CD14-positive monocyte (primary cell): ENCODE measurements at regions not wholly inside any gene's neighbourhood (a gene's known extent, or its start where the extent isn't known, plus 50 kb on each side); places are given as distances from the start of the nearest gene placed in this dataset.

ENCODE experiments used
- DNase-seq, 3 donors: peaks; one replicate each; pipeline ENCODE4 v3.0.0-alpha.2; 2011 to 2022
- H2AFZ ChIP-seq: 2 replicates; pipeline ENCODE4 v1.6.0; 2012; ENCODE audit warnings: mild to moderate bottlenecking, low read depth, low read length, inconsistent platforms; ENCODE audit not compliant: insufficient read depth, poor library complexity, severe bottlenecking
- H3K27ac ChIP-seq, 2 donors: 1 replicate in 1 of 2; 2 replicates in 1 of 2; pipeline ENCODE4 v1.5.1; 2012 to 2013; ENCODE audit warnings: low read length in 2 of 2, control low read depth in 1 of 2, inconsistent platforms in 1 of 2, low read depth in 1 of 2, mild to moderate bottlenecking in 1 of 2
- H3K27me3 ChIP-seq, 2 donors: one replicate each; pipeline versions ENCODE4 v1.6.0 to v1.6.1; 2011 to 2013; ENCODE audit warnings: low read length in 2 of 2; ENCODE audit not compliant: control insufficient read depth in 2 of 2, insufficient read depth in 2 of 2
- H3K36me3 ChIP-seq, 2 donors: replicated peaks in 1 of 2; 1 replicate in 1 of 2; 2 replicates in 1 of 2; pipeline versions ENCODE4 v1.5.1 to v1.6.1; 2012 to 2013; ENCODE audit warnings: low read length in 2 of 2, control low read depth in 1 of 2, inconsistent platforms in 1 of 2, mild to moderate bottlenecking in 1 of 2; ENCODE audit not compliant: insufficient read depth in 2 of 2, control insufficient read depth in 1 of 2
- H3K4me1 ChIP-seq, 2 donors: 1 replicate in 1 of 2; 2 replicates in 1 of 2; pipeline versions ENCODE4 v1.5.1 to v1.6.1; 2012 to 2013; ENCODE audit warnings: low read length in 2 of 2, control low read depth in 1 of 2, inconsistent platforms in 1 of 2, mild to moderate bottlenecking in 1 of 2, moderate library complexity in 1 of 2; ENCODE audit not compliant: insufficient read depth in 2 of 2, control insufficient read depth in 1 of 2
- H3K4me2 ChIP-seq: replicated peaks from 2 replicates; pipeline ENCODE3; 2012; ENCODE audit warnings: low read length, moderate library complexity, mild to moderate bottlenecking; ENCODE audit not compliant: poor library complexity, severe bottlenecking; ENCODE audit errors: extremely low read depth
- H3K4me3 ChIP-seq, 3 experiments: fragments of 200-600 bp in 1 of 3; sonication (generic) in 1 of 3; replicated peaks in 1 of 3; 1 replicate in 2 of 3; 2 replicates in 1 of 3; pipeline ENCODE4 v1.5.1; 2011 to 2013; ENCODE audit warnings: low read length in 3 of 3, mild to moderate bottlenecking in 3 of 3, control low read depth in 2 of 3, low read depth in 2 of 3, inconsistent platforms in 1 of 3, moderate library complexity in 1 of 3
- H3K79me2 ChIP-seq: 2 replicates; pipeline ENCODE4 v1.6.0; 2012; ENCODE audit warnings: mild to moderate bottlenecking, control low read depth, inconsistent platforms, low read length, moderate library complexity; ENCODE audit not compliant: insufficient read depth
- H3K9ac ChIP-seq: 2 replicates; pipeline ENCODE4 v1.6.0; 2017; ENCODE audit warnings: low read length, mild to moderate bottlenecking; ENCODE audit not compliant: insufficient read depth, poor library complexity, severe bottlenecking
- H3K9me3 ChIP-seq, 2 donors: replicated peaks in 1 of 2; 1 replicate in 1 of 2; 2 replicates in 1 of 2; pipeline versions ENCODE4 v1.5.1 to v1.6.1; 2012 to 2013; ENCODE audit warnings: low read length in 2 of 2, control low read depth in 1 of 2; ENCODE audit not compliant: control insufficient read depth in 1 of 2, insufficient read depth in 1 of 2
- H4K20me1 ChIP-seq: 2 replicates; pipeline ENCODE4 v1.6.0; 2012; ENCODE audit warnings: mild to moderate bottlenecking, low read length, control low read depth, moderate library complexity; ENCODE audit not compliant: insufficient read depth
- H3K27ac Mint-ChIP-seq, 7 donors: one replicate each; pipeline ENCODE4 v1.8.0; 2020; ENCODE audit warnings: mild to moderate bottlenecking in 7 of 7, mixed read lengths in 7 of 7, moderate library complexity in 6 of 7, inconsistent platforms in 2 of 7
- H3K27me3 Mint-ChIP-seq, 3 donors: one replicate each; pipeline ENCODE4 v1.8.0; 2021 to 2022; ENCODE audit warnings: low read depth in 3 of 3, mild to moderate bottlenecking in 3 of 3, mixed read lengths in 3 of 3, moderate library complexity in 3 of 3, inconsistent platforms in 1 of 3
- H3K36me3 Mint-ChIP-seq, 2 donors: one replicate each; pipeline ENCODE4 v1.8.0; 2020; ENCODE audit warnings: mixed read lengths in 2 of 2, inconsistent platforms in 1 of 2, mild to moderate bottlenecking in 1 of 2
- H3K4me1 Mint-ChIP-seq: one replicate; pipeline ENCODE4 v1.8.0; 2020; ENCODE audit warnings: mild to moderate bottlenecking, mixed read lengths
- H3K4me3 Mint-ChIP-seq, 2 donors: one replicate each; pipeline ENCODE4 v1.8.0; 2020; ENCODE audit warnings: mild to moderate bottlenecking in 2 of 2, mixed read lengths in 2 of 2, moderate library complexity in 1 of 2
- H3K9me3 Mint-ChIP-seq, 7 donors: one replicate each; pipeline ENCODE4 v1.8.0; 2020 to 2022; ENCODE audit warnings: mixed read lengths in 7 of 7, mild to moderate bottlenecking in 6 of 7, moderate library complexity in 6 of 7, inconsistent platforms in 2 of 7
- WGBS: methylation state at CpG from one replicate; pipeline ENCODE4 v1.1.5; 2013; ENCODE audit warnings: missing lambda C conversion rate; ENCODE audit not compliant: insufficient coverage; 5-methylcytosine and 5-hydroxymethylcytosine counted together
- intact Hi-C, 2 donors: fragments of 100-400 bp; cut with micrococcal nuclease; formaldehyde crosslinking; loops; one replicate each; pipeline versions ENCODE4 v1.15.0 to v1.15.1; 2023
- TF ChIP-seq, protein P1 (sequence below): fragments of 200-600 bp; IDR thresholded peaks from one replicate; pipeline ENCODE4 v1.8.0; 2022; ENCODE audit warnings: antibody characterized with exemption, mild to moderate bottlenecking

DNA sequence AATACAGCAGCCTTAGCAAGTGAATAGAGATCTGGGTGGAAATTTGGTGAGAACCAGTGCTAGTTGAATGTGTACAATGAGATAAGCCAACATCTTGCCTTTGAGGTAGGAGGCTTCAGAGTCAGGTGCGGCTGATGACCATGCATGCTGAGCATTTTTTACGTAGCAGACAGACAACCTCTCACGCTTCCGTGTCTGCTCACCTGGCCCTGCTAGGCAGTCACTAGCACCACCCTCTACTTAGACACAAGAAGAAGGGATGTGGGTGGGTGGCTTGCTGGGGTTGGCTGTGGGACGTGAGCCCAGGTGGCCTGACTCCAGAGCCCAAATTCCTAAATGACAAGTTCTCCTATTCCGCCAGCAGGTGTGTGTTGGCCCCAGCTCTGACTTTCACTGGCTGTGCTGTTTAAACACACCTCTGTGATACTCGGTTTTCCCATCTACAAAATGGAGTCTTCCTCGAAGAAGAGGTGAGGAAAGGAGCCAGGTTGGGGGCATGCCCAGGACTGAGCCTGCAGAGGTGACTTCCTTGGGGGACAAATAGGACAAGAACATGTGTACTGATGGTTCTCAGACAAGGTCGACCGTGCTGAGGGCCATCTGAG is 57.8 kb upstream of the BCL11B start:
- no peak overlapping the region for H3K27ac Mint-ChIP-seq
- DNase-seq = no peak
- WGBS = 56% methylated on average over 4 of the region's 10 CpGs
- H3K27me3 ChIP-seq = no peaks in the 10 kb centered on the region
- no peaks in the 10 kb centered on the region for H3K4me1 Mint-ChIP-seq
- peaks cover 0 to 21% of the 10 kb centered on the region in 2 donors for H3K9me3 ChIP-seq
- TF ChIP-seq, protein P1, sequence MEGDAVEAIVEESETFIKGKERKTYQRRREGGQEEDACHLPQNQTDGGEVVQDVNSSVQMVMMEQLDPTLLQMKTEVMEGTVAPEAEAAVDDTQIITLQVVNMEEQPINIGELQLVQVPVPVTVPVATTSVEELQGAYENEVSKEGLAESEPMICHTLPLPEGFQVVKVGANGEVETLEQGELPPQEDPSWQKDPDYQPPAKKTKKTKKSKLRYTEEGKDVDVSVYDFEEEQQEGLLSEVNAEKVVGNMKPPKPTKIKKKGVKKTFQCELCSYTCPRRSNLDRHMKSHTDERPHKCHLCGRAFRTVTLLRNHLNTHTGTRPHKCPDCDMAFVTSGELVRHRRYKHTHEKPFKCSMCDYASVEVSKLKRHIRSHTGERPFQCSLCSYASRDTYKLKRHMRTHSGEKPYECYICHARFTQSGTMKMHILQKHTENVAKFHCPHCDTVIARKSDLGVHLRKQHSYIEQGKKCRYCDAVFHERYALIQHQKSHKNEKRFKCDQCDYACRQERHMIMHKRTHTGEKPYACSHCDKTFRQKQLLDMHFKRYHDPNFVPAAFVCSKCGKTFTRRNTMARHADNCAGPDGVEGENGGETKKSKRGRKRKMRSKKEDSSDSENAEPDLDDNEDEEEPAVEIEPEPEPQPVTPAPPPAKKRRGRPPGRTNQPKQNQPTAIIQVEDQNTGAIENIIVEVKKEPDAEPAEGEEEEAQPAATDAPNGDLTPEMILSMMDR = no peak
- H3K36me3 ChIP-seq = no peaks in the 10 kb centered on the region
- no peaks in the 10 kb centered on the region for H4K20me1 ChIP-seq
- H3K9me3 Mint-ChIP-seq = peaks cover 0 to 7% (median 3%) of the 10 kb centered on the region in 7 donors
- H3K9ac ChIP-seq = no peak overlapping the region
- no peak overlapping the region for H3K4me3 Mint-ChIP-seq
- H3K4me2 ChIP-seq = no peak overlapping the region
- H3K79me2 ChIP-seq = no peaks in the 10 kb centered on the region
- peaks cover 0 to 4% (median 2%) of the 10 kb centered on the region in 3 donors for H3K27me3 Mint-ChIP-seq
- intact Hi-C loops = no loop called here
- H3K27ac ChIP-seq = no peak overlapping the region
- no peak overlapping the region for H2AFZ ChIP-seq
- no peaks in the 10 kb centered on the region for H3K4me1 ChIP-seq
- no peak overlapping the region for H3K4me3 ChIP-seq
- no peaks in the 10 kb centered on the region for H3K36me3 Mint-ChIP-seq

DNA sequence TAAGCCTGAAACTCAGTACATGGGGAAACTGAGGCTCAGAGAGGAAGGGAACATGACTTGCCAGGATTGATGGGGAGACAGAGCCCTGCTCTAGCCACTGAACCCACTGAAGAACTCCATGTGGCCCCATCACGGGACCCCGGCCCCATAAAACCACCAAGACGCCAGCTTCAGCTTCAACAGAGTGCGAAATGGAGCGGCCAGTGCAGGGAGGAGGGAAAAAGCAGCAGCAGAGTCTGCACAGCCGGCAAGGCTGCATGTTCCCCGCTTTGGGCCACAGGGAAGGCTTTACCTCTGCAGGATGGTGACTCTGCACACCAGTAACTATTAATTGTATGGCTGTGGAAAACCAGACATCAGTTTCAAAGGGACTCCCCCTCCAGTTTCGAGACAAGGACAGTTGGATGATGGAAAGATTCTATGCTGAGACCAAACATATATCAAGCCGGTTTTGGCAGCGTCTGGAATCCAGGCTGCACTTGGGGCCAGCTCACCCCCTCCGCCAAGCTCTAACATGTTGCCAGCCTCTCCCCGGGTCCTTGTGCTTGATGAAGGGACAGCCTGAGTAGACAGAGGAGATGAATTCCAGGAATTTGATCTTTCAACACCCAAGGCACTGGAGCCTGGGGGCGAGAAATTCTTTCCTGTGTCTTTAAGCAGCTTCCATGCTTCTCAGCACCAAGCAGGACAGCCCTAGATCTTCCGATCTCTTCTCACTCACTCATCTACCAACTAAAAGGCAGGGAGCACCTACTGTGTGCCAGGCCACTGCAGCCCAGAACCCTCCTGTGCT is 55.7 kb upstream of the BCL11B start:
- Mint-ChIP-seq H3K27ac (peak overlapping the region in 1 of 7 donors; percentile 66), H3K9me3 (peaks cover 0 to 3% (median 0%) of the 10 kb centered on the region in 7 donors), H3K36me3 (no peaks in the 10 kb centered on the region), H3K27me3 (no peaks in the 10 kb centered on the region), H3K4me1 (no peaks in the 10 kb centered on the region), H3K4me3 (no peak overlapping the region)
- Histone ChIP-seq H3K4me1 (no peaks in the 10 kb centered on the region), H3K36me3 (no peaks in the 10 kb centered on the region), H2AFZ (no peak overlapping the region), H3K27ac (no peak overlapping the region), H3K4me2 (no peak overlapping the region), H3K27me3 (no peaks in the 10 kb centered on the region), H3K4me3 (no peak overlapping the region), H4K20me1 (no peaks in the 10 kb centered on the region), H3K79me2 (no peaks in the 10 kb centered on the region), H3K9ac (no peak overlapping the region), H3K9me3 (peaks cover 0 to 10% of the 10 kb centered on the region in 2 donors)
- DNase-seq = no peak
- TF ChIP-seq, protein P1 = no peak
- 71% methylated on average over 8 of the region's 14 CpGs for WGBS
- intact Hi-C loops = no loop called here
